Muscle of leg (tissue), 3 donors: ENCODE measurements at regions not wholly inside any gene's neighbourhood (a gene's known extent, or its start where the extent isn't known, plus 50 kb on each side); places are given as distances from the start of the nearest gene placed in this dataset.

ENCODE experiments used
- DNase-seq: peaks from one replicate; pipeline ENCODE4 v3.0.0; 2013
- H3K27ac ChIP-seq: one replicate; pipeline ENCODE4 v1.5.1; 2013; ENCODE audit warnings: mild to moderate bottlenecking, low read length, control low read depth
- H3K27me3 ChIP-seq: one replicate; pipeline ENCODE4 v1.6.1; 2013; ENCODE audit warnings: low read length; ENCODE audit not compliant: control insufficient read depth, insufficient read depth
- H3K36me3 ChIP-seq: one replicate; pipeline ENCODE4 v1.6.1; 2013; ENCODE audit warnings: low read length; ENCODE audit not compliant: control insufficient read depth, insufficient read depth
- H3K4me1 ChIP-seq: one replicate; pipeline ENCODE4 v1.6.1; 2013; ENCODE audit warnings: low read length; ENCODE audit not compliant: control insufficient read depth, insufficient read depth
- H3K4me3 ChIP-seq: one replicate; pipeline ENCODE4 v1.5.1; 2013; ENCODE audit warnings: low read length, control low read depth
- H3K9me3 ChIP-seq: replicated peaks from 2 replicates; pipeline ENCODE4 v1.6.1; 2013; ENCODE audit warnings: low read depth, low read length; ENCODE audit not compliant: control insufficient read depth
- WGBS: methylation state at CpG from one replicate; pipeline ENCODE4 v1.1.5; 2013; ENCODE audit warnings: missing lambda C conversion rate; ENCODE audit not compliant: insufficient coverage; 5-methylcytosine and 5-hydroxymethylcytosine counted together

- H3K9me3 ChIP-seq, result no peaks in the 10 kb centered on the region
- 46% methylated on average over 5 of the region's 9 CpGs for WGBS
- H3K27me3 ChIP-seq, result no peaks in the 10 kb centered on the region
- peaks cover 7% of the 10 kb centered on the region for H3K4me1 ChIP-seq
- no peak overlapping the region for H3K27ac ChIP-seq
- peak; percentile 9 for DNase-seq
- no peak overlapping the region for H3K4me3 ChIP-seq
- H3K36me3 ChIP-seq, result no peaks in the 10 kb centered on the region
These were observed 575.3 kb downstream of the CMPK2 start for GRCh38 chr2:6290217-6291015.

- Histone ChIP-seq H3K36me3 (no peaks in the 10 kb centered on the region), H3K27me3 (no peaks in the 10 kb centered on the region), H3K27ac (no peak overlapping the region), H3K4me1 (peaks cover 7% of the 10 kb centered on the region), H3K9me3 (no peaks in the 10 kb centered on the region), H3K4me3 (no peak overlapping the region)
- no peak for DNase-seq
- no CpG with 5 or more reads among the region's 2 CpGs for WGBS
These were observed 570.9 kb downstream of the CMPK2 start for GRCh38 chr2:6294791-6295190.

- no peak for DNase-seq
- H3K4me1 ChIP-seq, result no peaks in the 10 kb centered on the region
- H3K27ac ChIP-seq, result no peak overlapping the region
- WGBS, result 82% methylated on average over 3 of the region's 4 CpGs
- no peaks in the 10 kb centered on the region for H3K27me3 ChIP-seq
- H3K9me3 ChIP-seq, result no peaks in the 10 kb centered on the region
- H3K4me3 ChIP-seq, result no peak overlapping the region
- H3K36me3 ChIP-seq, result no peaks in the 10 kb centered on the region
These were observed 568.5 kb downstream of the CMPK2 start for GRCh38 chr2:6297238-6297637.

GRCh38 chr2:6301426-6301825 lies 564.3 kb downstream of the CMPK2 start:
- Histone ChIP-seq H3K27ac (no peak overlapping the region), H3K27me3 (no peaks in the 10 kb centered on the region), H3K4me3 (no peak overlapping the region), H3K9me3 (no peaks in the 10 kb centered on the region), H3K4me1 (no peaks in the 10 kb centered on the region), H3K36me3 (no peaks in the 10 kb centered on the region)
- no peak for DNase-seq
- 100% methylated on average over 1 of the region's 2 CpGs for WGBS

- H3K36me3 ChIP-seq, result no peaks in the 10 kb centered on the region
- H3K4me1 ChIP-seq, result peaks cover 3% of the 10 kb centered on the region
- 100% methylated on average over 2 of the region's 2 CpGs for WGBS
- no peaks in the 10 kb centered on the region for H3K27me3 ChIP-seq
- no peak for DNase-seq
- H3K9me3 ChIP-seq, result no peaks in the 10 kb centered on the region
- no peak overlapping the region for H3K27ac ChIP-seq
- no peak overlapping the region for H3K4me3 ChIP-seq
These were observed 556.7 kb downstream of the CMPK2 start for GRCh38 chr2:6308986-6309385.

GRCh38 chr2:6309415-6310255 lies 556.1 kb downstream of the CMPK2 start:
- Histone ChIP-seq H3K9me3 (no peaks in the 10 kb centered on the region), H3K27me3 (no peaks in the 10 kb centered on the region), H3K27ac (no peak overlapping the region), H3K4me3 (no peak overlapping the region), H3K36me3 (no peaks in the 10 kb centered on the region), H3K4me1 (peaks cover 3% of the 10 kb centered on the region)
- WGBS, result 100% methylated on average over 2 of the region's 9 CpGs
- no peak for DNase-seq

- WGBS, result 9% methylated on average over 3 of the region's 16 CpGs
- no peak overlapping the region for H3K27ac ChIP-seq
- no peaks in the 10 kb centered on the region for H3K36me3 ChIP-seq
These were observed 555.2 kb downstream of the CMPK2 start for GRCh38 chr2:6310256-6311215.

GRCh38 chr2:6312367-6312766 lies 553.3 kb downstream of the CMPK2 start:
- Histone ChIP-seq H3K4me3 (no peak overlapping the region), H3K27me3 (no peaks in the 10 kb centered on the region), H3K27ac (no peak overlapping the region), H3K36me3 (no peaks in the 10 kb centered on the region), H3K4me1 (peaks cover 7% of the 10 kb centered on the region), H3K9me3 (no peaks in the 10 kb centered on the region)
- WGBS, result 90% methylated on average over 2 of the region's 6 CpGs
- DNase-seq, result no peak

More at GRCh38 chr2:6310256-6311215, 555.2 kb downstream of the CMPK2 start:
- H3K4me3 ChIP-seq, result no peak overlapping the region
- peaks cover 7% of the 10 kb centered on the region for H3K4me1 ChIP-seq
- no peaks in the 10 kb centered on the region for H3K9me3 ChIP-seq
- DNase-seq, result peak; percentile 33
- H3K27me3 ChIP-seq, result no peaks in the 10 kb centered on the region

- no peak overlapping the region for H3K4me3 ChIP-seq
- no peaks in the 10 kb centered on the region for H3K36me3 ChIP-seq
- WGBS, result 60% methylated on average over 1 of the region's 4 CpGs
- no peak overlapping the region for H3K27ac ChIP-seq
- H3K27me3 ChIP-seq, result no peaks in the 10 kb centered on the region
- no peak for DNase-seq
- no peaks in the 10 kb centered on the region for H3K9me3 ChIP-seq
- H3K4me1 ChIP-seq, result peaks cover 7% of the 10 kb centered on the region
These were observed 551.3 kb downstream of the CMPK2 start for GRCh38 chr2:6314218-6314960.
